HCT116 (cell line): ENCODE measurements at regions not wholly inside any gene's neighbourhood (a gene's known extent, or its start where the extent isn't known, plus 50 kb on each side); places are given as distances from the start of the nearest gene placed in this dataset.

Experiments
- ATAC-seq: fragments of 200-7000 bp; cut with Tn5 transposase; 2 replicates; pipeline ENCODE4 v1.9.1; 2020; ENCODE audit warnings: mild to moderate bottlenecking, moderate library complexity
- BruUV-seq: library from RNA; stranded (reverse); fragments of 400-500 nt; replicated peaks from 2 replicates; lab custom pipeline; 2021; lab: Mats Ljungman, UMichigan
- CTCF ChIA-PET: fragments of 300-600 bp; sonication (Branson Sonifier 250); formaldehyde crosslinking; loops from one replicate; lab custom pipeline; 2021; ENCODE audit warnings: antibody characterized with exemption; lab: Charles Lee
- POLR2A ChIA-PET: fragments of 300-600, 350-600 bp; sonication (Branson Sonifier 250); formaldehyde crosslinking; loops from one replicate; lab custom pipeline; 2021; ENCODE audit warnings: antibody characterized with exemption; lab: Charles Lee
- RAD21 ChIA-PET, 2 experiments: fragments of 300-600 bp; sonication (Branson Sonifier 250); formaldehyde crosslinking; loops; one replicate each; lab custom pipeline; 2023; ENCODE audit warnings: low total read pairs in 2 of 2; ENCODE audit not compliant: uncharacterized antibody in 2 of 2, unreplicated experiment in 2 of 2, low non-redundant PET in 1 of 2; lab: Charles Lee
- DNase-seq: peaks from one replicate; pipeline ENCODE4 v3.0.0-alpha.2; 2010; ENCODE audit warnings: low read depth, low spot score
- H2AFZ ChIP-seq: fragments of 200-600 bp; shearing (Covaris generic), sonication (generic); 2 replicates; pipeline ENCODE4 v1.6.1; 2017; ENCODE audit warnings: low read depth, mixed run types, mixed read lengths, antibody characterized with exemption, low read length; ENCODE audit not compliant: poor library complexity, severe bottlenecking
- H3K27ac ChIP-seq: 2 replicates; pipeline ENCODE4 v1.5.1; 2012; ENCODE audit warnings: low read depth, low read length
- H3K27me3 ChIP-seq: fragments of 200-600 bp; sonication (generic); 2 replicates; pipeline ENCODE4 v1.6.1; 2016; ENCODE audit warnings: mixed run types, low read length, mixed read lengths; ENCODE audit not compliant: insufficient read depth
- H3K36me3 ChIP-seq, 2 experiments: fragments of 200-500 bp in 1 of 2; fragments of 200-600 bp in 1 of 2; sonication (Bioruptor generic) in 1 of 2; sonication (generic) in 1 of 2; 2 replicates each; pipeline versions ENCODE4 v1.5.1 to v1.6.1; 2014 to 2016; ENCODE audit warnings: low read length in 2 of 2, inconsistent platforms in 1 of 2, mixed read lengths in 1 of 2, mixed run types in 1 of 2; ENCODE audit not compliant: insufficient read depth in 2 of 2, control insufficient read depth in 1 of 2
- H3K4me1 ChIP-seq, 2 experiments: fragments of 200-600 bp in 1 of 2; sonication (generic) in 1 of 2; 2 replicates each; pipeline versions ENCODE4 v1.5.1 to v1.6.1; 2012 to 2017; ENCODE audit warnings: low read length in 2 of 2, inconsistent platforms in 1 of 2, mild to moderate bottlenecking in 1 of 2, mixed read lengths in 1 of 2, mixed run types in 1 of 2, moderate library complexity in 1 of 2; ENCODE audit not compliant: insufficient read depth in 2 of 2, control insufficient read depth in 1 of 2
- H3K4me2 ChIP-seq: fragments of 200-600 bp; sonication (generic); 2 replicates; pipeline ENCODE4 v1.6.1; 2017; ENCODE audit warnings: mixed run types, low read length, mixed read lengths
- H3K4me3 ChIP-seq, 2 experiments: fragments of 200-600 bp in 1 of 2; sonication (generic) in 1 of 2; replicated peaks in 1 of 2; 2 replicates each; pipeline ENCODE4 v1.5.1; 2011 to 2016; ENCODE audit warnings: low read length in 2 of 2, control low read depth in 1 of 2, low read depth in 1 of 2, mild to moderate bottlenecking in 1 of 2, mixed read lengths in 1 of 2, mixed run types in 1 of 2
- H3K79me2 ChIP-seq: fragments of 200-600 bp; sonication (generic); 2 replicates; pipeline ENCODE4 v1.6.1; 2017; ENCODE audit warnings: mild to moderate bottlenecking, mixed run types, low read length, moderate library complexity, mixed read lengths; ENCODE audit not compliant: insufficient read depth
- H3K9ac ChIP-seq: fragments of 200-600 bp; sonication (generic); 2 replicates; pipeline ENCODE4 v1.6.1; 2016; ENCODE audit warnings: low read length, mixed read lengths
- H3K9me2 ChIP-seq: fragments of 200-600 bp; sonication (generic), shearing (Covaris generic); 2 replicates; pipeline ENCODE4 v1.6.1; 2017; ENCODE audit warnings: mixed run types, mild to moderate bottlenecking, moderate library complexity; ENCODE audit not compliant: insufficient read depth
- H3K9me3 ChIP-seq, 2 experiments: fragments of 200-500 bp in 1 of 2; fragments of 200-600 bp in 1 of 2; sonication (Bioruptor generic) in 1 of 2; sonication (generic) in 1 of 2; 2 replicates each; pipeline ENCODE4 v1.6.1; 2014 to 2017; ENCODE audit warnings: low read length in 2 of 2, mixed read lengths in 2 of 2, inconsistent platforms in 1 of 2, low read depth in 1 of 2, mild to moderate bottlenecking in 1 of 2, mixed run types in 1 of 2, moderate library complexity in 1 of 2; ENCODE audit not compliant: control insufficient read depth in 1 of 2, insufficient read depth in 1 of 2
- H4K20me1 ChIP-seq: fragments of 200-600 bp; sonication (generic), shearing (Covaris generic); 2 replicates; pipeline ENCODE4 v1.6.1; 2017; ENCODE audit warnings: mixed run types, mild to moderate bottlenecking, moderate library complexity; ENCODE audit not compliant: insufficient read depth
- CBX3 ChIP-seq: IDR thresholded peaks from 2 replicates; pipeline ENCODE4 v1.6.1; 2012; ENCODE audit warnings: low read depth
- CEBPB ChIP-seq: IDR thresholded peaks from 2 replicates; pipeline ENCODE4 v1.6.1; 2012; ENCODE audit warnings: low read depth
- ELF1 ChIP-seq: IDR thresholded peaks from 2 replicates; pipeline ENCODE4 v1.6.1; 2012; ENCODE audit warnings: low read depth, borderline replicate concordance
- EZH2 ChIP-seq: fragments of 200-600 bp; sonication (generic); IDR thresholded peaks from 2 replicates; pipeline ENCODE4 v1.6.1; 2017; ENCODE audit warnings: antibody characterized with exemption, mixed run types
- EZH2phosphoT487 ChIP-seq: fragments of 200-600 bp; IDR thresholded peaks from 2 replicates; pipeline ENCODE4 v1.6.1; 2018; ENCODE audit warnings: antibody characterized with exemption, borderline replicate concordance
- FOSL1 ChIP-seq: IDR thresholded peaks from 2 replicates; pipeline ENCODE4 v1.6.1; 2012; ENCODE audit warnings: low read depth
- RAD21 ChIP-seq: IDR thresholded peaks from 2 replicates; pipeline ENCODE4 v1.6.1; 2012; ENCODE audit warnings: low read depth, mild to moderate bottlenecking
- SIN3A ChIP-seq: IDR thresholded peaks from 2 replicates; pipeline ENCODE4 v1.6.1; 2012; ENCODE audit warnings: low read depth
- SP1 ChIP-seq: IDR thresholded peaks from 2 replicates; pipeline ENCODE4 v1.6.1; 2012; ENCODE audit warnings: low read depth
- SRF ChIP-seq: IDR thresholded peaks from 2 replicates; pipeline ENCODE4 v1.6.1; 2012; ENCODE audit warnings: low read depth
- TCF7L2 ChIP-seq: IDR thresholded peaks from 2 replicates; pipeline ENCODE4 v1.7.0; 2011; ENCODE audit warnings: borderline replicate concordance, inconsistent platforms; ENCODE audit not compliant: insufficient read depth, insufficient read length; ENCODE audit errors: extremely low read depth
- YY1 ChIP-seq: IDR thresholded peaks from 2 replicates; pipeline ENCODE4 v1.6.1; 2011; ENCODE audit warnings: low read length, low read depth, moderate library complexity, mild to moderate bottlenecking; ENCODE audit not compliant: insufficient replicate concordance; ENCODE audit errors: extremely low read depth
- ZNF274 ChIP-seq: fragments of 200-500 bp; sonication (Bioruptor generic); IDR thresholded peaks from 2 replicates; pipeline ENCODE4 v1.6.1; 2014; ENCODE audit warnings: mild to moderate bottlenecking, low read depth, low read length, inconsistent platforms
- intact Hi-C: fragments of 100-400 bp; cut with micrococcal nuclease; formaldehyde crosslinking; loops from 2 replicates; pipeline ENCODE4 v1.10.0; 2022
- TF ChIP-seq, protein P1 (sequence below): IDR thresholded peaks from 2 replicates; pipeline ENCODE4 v1.6.1; 2011; ENCODE audit warnings: mild to moderate bottlenecking, low read length, moderate library complexity; ENCODE audit not compliant: insufficient replicate concordance; ENCODE audit errors: extremely low read depth
- TF ChIP-seq, protein P2 (sequence below): IDR thresholded peaks from 2 replicates; pipeline ENCODE4 v1.6.1; 2012

DNA sequence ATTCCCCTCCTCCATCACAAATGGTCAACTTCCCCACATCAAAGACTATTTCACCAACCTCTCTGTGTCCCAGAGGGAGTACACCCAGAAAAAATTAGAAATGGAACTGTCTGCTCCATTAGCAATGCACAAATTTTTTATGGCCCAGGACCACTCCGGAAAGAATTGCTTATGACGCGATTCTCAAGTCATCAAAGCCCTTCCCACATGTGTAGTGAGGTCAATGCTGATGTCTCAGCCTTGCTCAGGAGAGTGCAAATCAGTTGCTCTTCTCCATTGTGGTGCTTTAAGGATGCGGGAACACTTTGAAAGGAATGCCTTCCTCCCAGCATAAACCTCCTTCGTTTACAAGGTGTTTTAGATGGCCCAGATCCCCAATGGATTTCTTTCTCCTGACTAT is 518.3 kb downstream of the PPARGC1A start:
- POLR2A ChIA-PET, result no interaction called here
- intact Hi-C loops, result no loop called here

More for the DNA sequence above, 518.3 kb downstream of the PPARGC1A start:
- Histone ChIP-seq H3K4me3 (no peak overlapping the region), H3K9me2 (no peaks in the 10 kb centered on the region), H3K79me2 (no peaks in the 10 kb centered on the region), H2AFZ (no peak overlapping the region), H3K27ac (no peak overlapping the region), H4K20me1 (no peaks in the 10 kb centered on the region), H3K9ac (no peak overlapping the region), H3K4me2 (no peak overlapping the region), H3K27me3 (no peaks in the 10 kb centered on the region), H3K4me1 (no peaks in the 10 kb centered on the region), H3K36me3 (no peaks in the 10 kb centered on the region), H3K9me3 (peaks cover 4 to 22% of the 10 kb centered on the region in 2 experiments; a peak in 2 of 4 replicates)
- ChIA-PET RAD21 (no interaction called here), CTCF (no interaction called here)
- no peak for DNase-seq
- no peak for ATAC-seq
- TF ChIP-seq SIN3A (no peak), FOSL1 (no peak), ZNF274 (no peak), SRF (no peak), SP1 (no peak), EZH2phosphoT487 (no peak), ELF1 (no peak), EZH2 (no peak), CEBPB (no peak), CBX3 (no peak), RAD21 (no peak), YY1 (no peak), TCF7L2 (no peak)
- TF ChIP-seq, protein P1, sequence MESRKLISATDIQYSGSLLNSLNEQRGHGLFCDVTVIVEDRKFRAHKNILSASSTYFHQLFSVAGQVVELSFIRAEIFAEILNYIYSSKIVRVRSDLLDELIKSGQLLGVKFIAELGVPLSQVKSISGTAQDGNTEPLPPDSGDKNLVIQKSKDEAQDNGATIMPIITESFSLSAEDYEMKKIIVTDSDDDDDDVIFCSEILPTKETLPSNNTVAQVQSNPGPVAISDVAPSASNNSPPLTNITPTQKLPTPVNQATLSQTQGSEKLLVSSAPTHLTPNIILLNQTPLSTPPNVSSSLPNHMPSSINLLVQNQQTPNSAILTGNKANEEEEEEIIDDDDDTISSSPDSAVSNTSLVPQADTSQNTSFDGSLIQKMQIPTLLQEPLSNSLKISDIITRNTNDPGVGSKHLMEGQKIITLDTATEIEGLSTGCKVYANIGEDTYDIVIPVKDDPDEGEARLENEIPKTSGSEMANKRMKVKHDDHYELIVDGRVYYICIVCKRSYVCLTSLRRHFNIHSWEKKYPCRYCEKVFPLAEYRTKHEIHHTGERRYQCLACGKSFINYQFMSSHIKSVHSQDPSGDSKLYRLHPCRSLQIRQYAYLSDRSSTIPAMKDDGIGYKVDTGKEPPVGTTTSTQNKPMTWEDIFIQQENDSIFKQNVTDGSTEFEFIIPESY, result no peak
- TF ChIP-seq, protein P2, sequence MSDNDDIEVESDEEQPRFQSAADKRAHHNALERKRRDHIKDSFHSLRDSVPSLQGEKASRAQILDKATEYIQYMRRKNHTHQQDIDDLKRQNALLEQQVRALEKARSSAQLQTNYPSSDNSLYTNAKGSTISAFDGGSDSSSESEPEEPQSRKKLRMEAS, result no peak
- no TSS peak for BruUV-seq
